IPS-15b (cell line): ENCODE measurements at regions not wholly inside any gene's neighbourhood (a gene's known extent, or its start where the extent isn't known, plus 50 kb on each side); places are given as distances from the start of the nearest gene placed in this dataset.
"Not testable (repeated sequence)": the region's sequence is repeated elsewhere in the genome, so short reads cannot be mapped to it uniquely, and the experiment has no call there.

Source experiments
- H3K27me3 ChIP-seq: one replicate; pipeline ENCODE4 v1.6.1; 2013; ENCODE audit warnings: low read length; ENCODE audit not compliant: control insufficient read depth, insufficient read depth
- H3K36me3 ChIP-seq: one replicate; pipeline ENCODE4 v1.6.1; 2013; ENCODE audit warnings: low read length; ENCODE audit not compliant: control insufficient read depth, insufficient read depth
- H3K4me1 ChIP-seq: one replicate; pipeline ENCODE4 v1.6.1; 2013; ENCODE audit warnings: mild to moderate bottlenecking, low read length; ENCODE audit not compliant: control insufficient read depth, insufficient read depth
- H3K4me3 ChIP-seq: one replicate; pipeline ENCODE4 v1.5.1; 2013; ENCODE audit warnings: low read depth, low read length
- H3K9ac ChIP-seq: one replicate; pipeline ENCODE4 v1.6.1; 2013; ENCODE audit warnings: low read depth, mild to moderate bottlenecking, low read length
- H3K9me3 ChIP-seq: one replicate; pipeline ENCODE4 v1.6.1; 2013; ENCODE audit warnings: mild to moderate bottlenecking, low read length; ENCODE audit not compliant: control insufficient read depth, insufficient read depth

DNA sequence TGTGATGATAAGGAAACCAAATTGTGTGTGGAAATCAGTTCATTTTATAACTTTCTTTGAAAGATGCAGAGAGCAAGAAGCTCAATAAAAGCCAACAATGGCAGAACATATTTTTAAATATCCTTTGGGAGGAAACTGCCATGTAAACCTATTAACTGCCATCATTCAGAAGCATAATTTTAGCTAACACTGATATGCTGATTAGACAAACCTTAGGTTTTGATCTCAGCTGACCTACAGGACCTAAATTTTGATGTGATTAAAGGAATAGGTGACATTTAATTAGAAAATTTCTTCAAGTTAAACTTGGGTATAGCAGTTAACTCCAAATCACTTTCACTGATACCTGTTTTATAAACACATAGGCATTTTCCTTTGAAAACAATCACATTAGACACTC lies 187.1 kb downstream of the TFAP2B start:
- Histone ChIP-seq H3K9me3 (no peaks in the 10 kb centered on the region), H3K9ac (no peak overlapping the region), H3K4me1 (no peaks in the 10 kb centered on the region), H3K36me3 (no peaks in the 10 kb centered on the region), H3K4me3 (no peak overlapping the region), H3K27me3 (no peaks in the 10 kb centered on the region)

- Histone ChIP-seq H3K9ac (no peak overlapping the region), H3K9me3 (no peaks in the 10 kb centered on the region), H3K36me3 (no peaks in the 10 kb centered on the region)
These were observed 188.6 kb downstream of the TFAP2B start for GRCh38 chr6:51007237-51007636.

DNA sequence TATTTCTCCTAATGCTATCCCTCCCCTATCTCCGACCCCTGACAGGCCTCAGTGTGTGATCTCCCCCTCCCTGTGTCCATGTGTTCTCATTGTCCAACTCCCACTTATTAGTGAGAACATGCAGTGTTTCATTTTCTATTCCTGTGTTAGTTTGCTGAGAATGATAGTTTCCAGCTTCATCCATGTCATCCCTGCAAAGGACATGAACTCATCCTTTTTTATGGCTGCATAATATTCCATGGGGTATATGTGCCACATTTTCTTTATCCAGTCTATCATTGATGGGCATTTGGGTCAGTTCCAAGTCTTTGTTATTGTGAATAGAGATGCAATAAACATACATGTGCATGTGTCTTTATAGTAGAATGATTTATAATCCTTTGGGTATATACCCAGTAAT lies 190.0 kb downstream of the TFAP2B start:
- not testable (repeated sequence) for H3K27me3 ChIP-seq, H3K4me3 ChIP-seq, H3K9me3 ChIP-seq, H3K4me1 ChIP-seq, H3K36me3 ChIP-seq, H3K9ac ChIP-seq

More at GRCh38 chr6:51007237-51007636, 188.6 kb downstream of the TFAP2B start:
- H3K4me1 ChIP-seq: no peaks in the 10 kb centered on the region
- no peaks in the 10 kb centered on the region for H3K27me3 ChIP-seq
- no peak overlapping the region for H3K4me3 ChIP-seq

DNA sequence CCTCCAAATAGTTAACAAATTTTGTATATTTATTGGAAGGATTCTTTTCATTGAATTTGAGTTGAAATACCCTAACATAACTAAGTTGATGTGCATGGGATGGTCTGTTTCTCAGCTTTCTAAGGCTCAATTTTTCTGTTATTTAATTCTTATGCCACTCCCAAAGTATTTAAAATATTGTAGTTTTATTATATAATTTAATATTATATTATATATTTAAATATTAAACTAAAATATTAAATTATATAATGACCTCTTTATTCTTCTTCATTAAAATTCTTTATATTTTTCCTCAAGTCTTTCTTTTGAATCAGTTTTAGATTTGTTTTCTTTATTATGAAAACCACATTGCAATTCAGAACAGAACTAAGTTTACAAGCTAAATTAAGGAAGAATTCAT lies 194.7 kb downstream of the TFAP2B start:
- no peaks in the 10 kb centered on the region for H3K27me3 ChIP-seq
- no peaks in the 10 kb centered on the region for H3K4me1 ChIP-seq
- H3K9ac ChIP-seq: no peak overlapping the region
- H3K9me3 ChIP-seq: no peaks in the 10 kb centered on the region
- H3K36me3 ChIP-seq: no peaks in the 10 kb centered on the region
- no peak overlapping the region for H3K4me3 ChIP-seq

GRCh38 chr6:51015394-51015793 lies 196.7 kb downstream of the TFAP2B start:
- no peaks in the 10 kb centered on the region for H3K4me1 ChIP-seq
- H3K9ac ChIP-seq: no peak overlapping the region
- H3K27me3 ChIP-seq: no peaks in the 10 kb centered on the region
- H3K4me3 ChIP-seq: no peak overlapping the region
- H3K9me3 ChIP-seq: no peaks in the 10 kb centered on the region
- no peaks in the 10 kb centered on the region for H3K36me3 ChIP-seq

DNA sequence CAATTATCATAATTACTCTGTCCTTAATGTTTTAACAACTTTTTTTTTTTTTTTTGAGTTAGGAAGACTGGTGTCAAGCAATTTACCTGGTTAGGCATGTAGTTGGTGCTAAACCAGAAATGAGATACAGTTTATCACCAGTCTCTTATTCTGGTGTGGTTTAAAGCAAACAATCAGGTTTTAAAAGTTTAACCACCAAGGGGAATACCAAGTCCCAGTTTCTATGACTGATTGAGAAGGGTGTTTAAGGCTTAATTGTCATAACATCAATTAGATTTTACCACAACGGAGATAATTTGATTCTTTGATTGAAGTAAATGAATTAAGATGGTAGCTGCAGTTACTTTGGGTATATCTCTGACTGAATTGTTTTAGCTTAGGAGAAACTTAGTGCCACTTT lies 197.8 kb downstream of the TFAP2B start:
- Histone ChIP-seq H3K9ac (no peak overlapping the region), H3K36me3 (no peaks in the 10 kb centered on the region), H3K4me1 (no peaks in the 10 kb centered on the region), H3K27me3 (no peaks in the 10 kb centered on the region), H3K4me3 (no peak overlapping the region), H3K9me3 (no peaks in the 10 kb centered on the region)

- Histone ChIP-seq H3K9me3 (no peaks in the 10 kb centered on the region), H3K9ac (no peak overlapping the region), H3K36me3 (no peaks in the 10 kb centered on the region), H3K27me3 (no peaks in the 10 kb centered on the region), H3K4me1 (no peaks in the 10 kb centered on the region), H3K4me3 (no peak overlapping the region)
These were observed 201.1 kb downstream of the TFAP2B start for GRCh38 chr6:51019806-51020205.

DNA sequence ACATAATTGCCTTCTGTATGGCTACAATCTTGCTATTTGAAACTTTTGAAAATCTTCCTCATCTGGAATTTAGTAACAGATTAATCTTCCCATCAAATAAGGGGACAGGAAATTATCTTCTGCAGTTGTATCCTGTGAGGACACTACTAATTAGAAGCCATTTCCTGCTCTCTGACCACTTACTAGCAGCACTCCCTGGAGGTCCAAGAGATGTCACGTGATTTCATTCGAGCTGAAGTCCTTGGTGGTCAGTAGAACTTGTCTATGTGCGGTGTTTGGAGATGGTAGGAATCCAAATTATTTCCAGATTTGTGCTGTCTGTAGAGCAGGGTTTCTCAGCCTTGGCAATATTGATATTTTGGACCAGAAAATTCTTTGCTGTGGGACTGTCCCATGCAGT lies 202.5 kb downstream of the TFAP2B start:
- H3K4me3 ChIP-seq: no peak overlapping the region
- H3K9me3 ChIP-seq: no peaks in the 10 kb centered on the region
- H3K27me3 ChIP-seq: no peaks in the 10 kb centered on the region
- no peaks in the 10 kb centered on the region for H3K4me1 ChIP-seq
- no peak overlapping the region for H3K9ac ChIP-seq
- H3K36me3 ChIP-seq: no peaks in the 10 kb centered on the region

- Histone ChIP-seq H3K4me3 (no peak overlapping the region), H3K36me3 (no peaks in the 10 kb centered on the region), H3K9ac (no peak overlapping the region), H3K9me3 (no peaks in the 10 kb centered on the region), H3K4me1 (no peaks in the 10 kb centered on the region), H3K27me3 (no peaks in the 10 kb centered on the region)
These were observed 205.5 kb downstream of the TFAP2B start for GRCh38 chr6:51024126-51024525.

DNA sequence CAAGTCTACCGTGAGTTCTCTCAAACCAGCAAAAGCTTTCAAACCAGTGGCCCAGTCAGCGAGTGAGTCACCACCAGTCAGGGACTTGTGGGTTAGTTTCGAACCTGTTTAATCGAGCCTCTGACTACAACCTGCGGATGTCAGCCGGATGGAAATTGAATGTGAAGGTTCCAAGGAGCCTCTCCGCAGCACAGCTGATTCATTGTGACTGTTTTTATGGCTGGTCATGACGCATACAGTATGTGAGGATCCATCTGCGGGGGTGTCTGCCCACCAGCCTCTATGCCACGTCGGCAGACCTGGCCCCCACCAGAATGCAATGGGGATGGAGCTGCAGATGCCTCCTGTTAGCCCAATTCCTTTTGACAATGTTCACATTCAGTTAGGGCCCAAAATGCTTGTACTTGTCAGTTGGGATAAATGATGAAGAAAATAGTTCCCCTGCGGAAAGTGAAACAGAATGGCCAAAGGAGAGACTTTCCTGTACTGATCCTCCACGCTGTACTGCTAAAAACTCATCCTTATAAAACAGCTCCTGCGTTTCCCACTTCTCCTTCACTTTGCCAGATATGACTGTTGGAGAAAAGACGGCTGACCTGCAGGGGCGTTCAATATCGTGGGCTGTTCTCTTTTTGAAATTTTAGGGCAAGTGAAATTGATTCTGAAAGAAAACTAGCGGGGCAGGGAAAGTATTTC lies 206.6 kb downstream of the TFAP2B start:
- no peak overlapping the region for H3K4me3 ChIP-seq
- no peaks in the 10 kb centered on the region for H3K36me3 ChIP-seq
- no peaks in the 10 kb centered on the region for H3K9me3 ChIP-seq
- no peaks in the 10 kb centered on the region for H3K27me3 ChIP-seq
- no peak overlapping the region for H3K9ac ChIP-seq
- H3K4me1 ChIP-seq: no peaks in the 10 kb centered on the region

DNA sequence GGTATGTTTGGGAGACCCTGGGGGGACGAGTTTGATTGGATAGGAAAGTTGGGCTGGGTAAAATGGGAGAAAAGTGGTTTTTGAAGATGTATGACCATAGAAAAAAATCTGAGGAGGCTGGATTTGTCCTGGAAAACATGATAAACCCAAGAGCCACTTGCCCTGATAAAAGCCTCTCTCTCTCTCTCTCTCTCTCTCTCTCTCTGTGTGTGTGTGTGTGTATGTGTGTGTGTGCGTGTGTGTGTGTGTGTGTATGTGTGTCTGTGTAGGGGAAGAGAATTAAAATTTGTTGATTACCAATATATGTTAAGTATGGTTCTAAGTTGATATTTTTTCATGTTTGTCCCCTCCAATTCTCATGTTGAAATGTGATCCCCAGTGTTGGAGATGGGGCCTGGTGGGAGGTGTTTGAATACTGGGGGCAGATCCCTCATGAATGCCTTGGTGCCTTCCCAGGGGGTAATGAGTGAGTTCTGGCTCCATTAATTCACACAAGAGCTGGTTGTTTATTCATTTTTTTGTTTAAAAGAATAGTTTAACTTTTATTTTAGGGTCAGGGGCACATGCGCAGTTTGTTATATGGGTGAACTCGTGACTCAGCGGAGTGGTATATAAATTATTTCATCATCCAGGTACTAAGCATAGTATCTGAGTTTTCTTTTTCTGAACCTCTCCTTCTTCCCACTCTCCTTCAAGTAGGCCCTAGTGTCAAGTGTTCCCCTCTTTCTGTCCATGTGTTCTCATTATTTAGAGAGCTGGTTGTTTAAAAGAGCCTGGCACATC lies 208.8 kb downstream of the TFAP2B start:
- Histone ChIP-seq H3K9ac (no peak overlapping the region), H3K4me3 (no peak overlapping the region), H3K9me3 (no peaks in the 10 kb centered on the region), H3K36me3 (no peaks in the 10 kb centered on the region), H3K27me3 (no peaks in the 10 kb centered on the region), H3K4me1 (no peaks in the 10 kb centered on the region)

GRCh38 chr6:51028276-51028675 lies 209.6 kb downstream of the TFAP2B start:
- no peaks in the 10 kb centered on the region for H3K9me3 ChIP-seq
- no peaks in the 10 kb centered on the region for H3K36me3 ChIP-seq
- H3K9ac ChIP-seq: no peak overlapping the region
- no peak overlapping the region for H3K4me3 ChIP-seq
- H3K27me3 ChIP-seq: no peaks in the 10 kb centered on the region
- no peaks in the 10 kb centered on the region for H3K4me1 ChIP-seq
